GM12874 (cell line): ENCODE measurements at regions not wholly inside any gene's neighbourhood (a gene's known extent, or its start where the extent isn't known, plus 50 kb on each side); places are given as distances from the start of the nearest gene placed in this dataset.

Source experiments
- TF ChIP-seq, protein P1 (sequence below): IDR thresholded peaks from 2 replicates; pipeline ENCODE4 v1.5.1; 2011; ENCODE audit warnings: low read depth, mild to moderate bottlenecking, control low read depth, low read length, moderate library complexity; ENCODE audit not compliant: insufficient read depth

DNA sequence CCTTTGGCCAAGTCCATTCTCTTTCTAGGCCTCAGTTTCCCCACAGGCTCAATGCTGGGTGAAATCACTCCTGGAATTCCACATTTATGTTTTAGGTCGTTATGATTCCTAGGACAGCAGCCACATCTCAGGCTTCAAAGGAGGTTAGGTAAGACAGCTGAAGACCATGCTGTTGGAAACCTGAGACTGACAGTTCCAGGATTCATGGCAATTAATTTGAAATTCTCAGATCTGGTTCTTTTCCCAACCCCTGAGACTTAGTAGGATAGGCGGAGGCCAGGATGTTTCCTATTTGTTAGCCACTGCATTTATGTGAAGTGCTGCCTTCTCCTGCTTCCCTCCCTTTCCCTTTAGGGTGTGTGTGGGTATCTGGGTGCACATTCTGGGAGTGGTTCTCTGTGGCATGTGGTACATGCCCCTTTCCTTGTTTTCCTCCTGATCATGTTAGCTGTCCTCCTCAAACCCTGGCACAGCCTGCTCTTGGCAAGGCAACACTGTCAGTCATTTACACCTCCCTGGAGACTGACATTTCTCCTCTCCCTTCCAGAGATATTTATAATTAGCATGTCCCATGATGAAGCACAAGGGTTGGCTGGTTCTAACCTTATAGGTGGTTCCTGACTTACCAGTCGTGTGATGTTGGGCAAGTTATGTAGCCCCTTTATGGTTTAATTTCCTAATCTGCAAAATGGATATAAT is 91.4 kb upstream of the SALL1 start:
- TF ChIP-seq, protein P1, sequence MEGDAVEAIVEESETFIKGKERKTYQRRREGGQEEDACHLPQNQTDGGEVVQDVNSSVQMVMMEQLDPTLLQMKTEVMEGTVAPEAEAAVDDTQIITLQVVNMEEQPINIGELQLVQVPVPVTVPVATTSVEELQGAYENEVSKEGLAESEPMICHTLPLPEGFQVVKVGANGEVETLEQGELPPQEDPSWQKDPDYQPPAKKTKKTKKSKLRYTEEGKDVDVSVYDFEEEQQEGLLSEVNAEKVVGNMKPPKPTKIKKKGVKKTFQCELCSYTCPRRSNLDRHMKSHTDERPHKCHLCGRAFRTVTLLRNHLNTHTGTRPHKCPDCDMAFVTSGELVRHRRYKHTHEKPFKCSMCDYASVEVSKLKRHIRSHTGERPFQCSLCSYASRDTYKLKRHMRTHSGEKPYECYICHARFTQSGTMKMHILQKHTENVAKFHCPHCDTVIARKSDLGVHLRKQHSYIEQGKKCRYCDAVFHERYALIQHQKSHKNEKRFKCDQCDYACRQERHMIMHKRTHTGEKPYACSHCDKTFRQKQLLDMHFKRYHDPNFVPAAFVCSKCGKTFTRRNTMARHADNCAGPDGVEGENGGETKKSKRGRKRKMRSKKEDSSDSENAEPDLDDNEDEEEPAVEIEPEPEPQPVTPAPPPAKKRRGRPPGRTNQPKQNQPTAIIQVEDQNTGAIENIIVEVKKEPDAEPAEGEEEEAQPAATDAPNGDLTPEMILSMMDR: no peak

DNA sequence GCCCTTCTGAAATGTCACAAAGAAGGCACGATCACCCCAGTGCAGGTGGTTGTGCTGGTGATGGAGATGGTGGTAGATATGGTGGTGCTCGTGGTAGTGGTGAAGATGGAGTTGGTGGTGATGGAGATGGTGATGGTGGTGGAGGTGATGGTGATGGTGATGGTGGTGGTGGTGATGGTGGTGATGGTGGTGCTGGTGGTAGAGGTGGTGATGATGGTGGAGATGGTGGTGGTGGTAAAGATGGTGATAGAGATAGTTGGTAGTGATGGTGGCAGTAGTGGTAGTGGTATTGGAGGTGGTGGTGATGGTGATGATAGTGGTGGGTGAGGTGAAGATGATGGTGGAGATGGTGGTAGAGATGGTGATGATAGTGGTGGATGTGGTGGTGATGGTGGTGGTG is 88.1 kb upstream of the SALL1 start:
- TF ChIP-seq, protein P1: no peak

GRCh38 chr16:51237861-51238378 is 86.8 kb upstream of the SALL1 start:
- TF ChIP-seq, protein P1: no peak

GRCh38 chr16:51237207-51237606 is 86.1 kb upstream of the SALL1 start:
- TF ChIP-seq, protein P1: no peak

DNA sequence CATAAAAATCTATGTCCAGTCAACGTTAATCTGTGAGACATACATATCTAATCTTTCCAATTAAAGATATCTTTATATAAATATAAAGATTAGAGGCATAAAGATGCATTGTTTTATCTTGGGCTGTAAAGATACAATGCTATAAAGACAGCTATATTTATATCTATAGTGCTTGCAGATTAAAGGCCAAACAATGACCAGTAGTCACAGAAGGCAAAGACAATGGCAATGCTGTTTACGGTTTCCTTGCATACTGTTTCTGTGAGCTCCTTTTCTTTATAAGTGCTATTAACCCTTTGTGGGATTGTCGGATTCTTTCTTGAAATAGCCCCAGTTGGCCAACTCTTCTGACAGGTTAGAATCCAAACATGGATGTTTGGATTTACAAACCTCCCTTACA is 85.5 kb upstream of the SALL1 start:
- TF ChIP-seq, protein P1: no peak

GRCh38 chr16:51231702-51232101 is 80.6 kb upstream of the SALL1 start:
- TF ChIP-seq, protein P1: no peak

- TF ChIP-seq, protein P1: no peak
Observed at GRCh38 chr16:51228097-51228659, 77.1 kb upstream of the SALL1 start.
